HepG2 (cell line): ENCODE measurements at regions not wholly inside any gene's neighbourhood (a gene's known extent, or its start where the extent isn't known, plus 50 kb on each side); places are given as distances from the start of the nearest gene placed in this dataset.

Experiments
- ATAC-seq: fragments of 200-7000 bp; cut with Tn5 transposase; 3 replicates; pipeline ENCODE4 v1.9.1; 2020; ENCODE audit warnings: mild to moderate bottlenecking, moderate library complexity
- BruUV-seq: library from RNA; stranded (reverse); fragments of 400-500 nt; replicated peaks from 2 replicates; lab custom pipeline; 2021; lab: Mats Ljungman, UMichigan
- CTCF ChIA-PET: fragments of 300-600 bp; formaldehyde crosslinking; extraction: SDS; loops from one replicate; lab custom pipeline; 2021; ENCODE audit warnings: low total read pairs, inconsistent platforms, low intra/inter-chr PET ratio; lab: Yijun Ruan, JAX
- POLR2A ChIA-PET: fragments of 350-600 bp; sonication (Branson Sonifier 250); formaldehyde crosslinking; loops from one replicate; lab custom pipeline; 2020; ENCODE audit warnings: antibody characterized with exemption, inconsistent platforms; lab: Yijun Ruan, JAX
- DNase-seq: peaks from one replicate; pipeline ENCODE4 v3.0.0-alpha.2; 2015; ENCODE audit warnings: low spot score
- FAIRE-seq: peaks from 3 replicates; lab custom pipeline; 2011; peaks lifted over from hg19 to GRCh38; lab: Jason Lieb, UNC
- H2AFZ ChIP-seq: one replicate; pipeline ENCODE4 v1.6.1; 2011; ENCODE audit warnings: low read length, inconsistent platforms
- H3K27ac ChIP-seq: fragments of 300-600 bp; 3 replicates; pipeline ENCODE4 v1.8.0; 2011; ENCODE audit warnings: mixed run types, mild to moderate bottlenecking, mixed read lengths, low read length, inconsistent platforms; ENCODE audit not compliant: insufficient read depth; ENCODE audit errors: extremely low read length
- H3K27me3 ChIP-seq, 2 experiments: fragments of 200-600 bp in 1 of 2; 2 replicates in 1 of 2; 3 replicates in 1 of 2; pipeline versions ENCODE4 v1.6.0 to v1.8.0; 2011; ENCODE audit warnings: low read length in 2 of 2, mild to moderate bottlenecking in 2 of 2, moderate library complexity in 2 of 2, inconsistent platforms in 1 of 2; ENCODE audit not compliant: insufficient read depth in 2 of 2, control insufficient read depth in 1 of 2
- H3K36me3 ChIP-seq, 2 experiments: fragments of 200-600 bp in 1 of 2; replicated peaks in 1 of 2; 2 replicates in 1 of 2; 3 replicates in 1 of 2; pipeline versions ENCODE4 v1.5.1 to v1.8.0; 2011; ENCODE audit warnings: low read length in 2 of 2, inconsistent platforms in 1 of 2; ENCODE audit not compliant: insufficient read depth in 2 of 2, control insufficient read depth in 1 of 2
- H3K4me1 ChIP-seq: 2 replicates; pipeline ENCODE4 v1.5.1; 2012; ENCODE audit warnings: low read length, inconsistent platforms; ENCODE audit not compliant: insufficient read depth
- H3K4me2 ChIP-seq: 2 replicates; pipeline ENCODE4 v1.6.0; 2011; ENCODE audit warnings: low read depth, low read length, inconsistent platforms
- H3K4me3 ChIP-seq, 3 experiments: fragments of 200-600 bp in 1 of 3; sonication (generic), shearing (Covaris generic) in 1 of 3; replicated peaks in 1 of 3; 2 replicates each; pipeline ENCODE4 v1.5.1; 2011 to 2016; ENCODE audit warnings: low read length in 3 of 3, inconsistent platforms in 2 of 3, low read depth in 2 of 3, mild to moderate bottlenecking in 2 of 3, control low read depth in 1 of 3, mixed read lengths in 1 of 3; ENCODE audit not compliant: insufficient read depth in 1 of 3
- H3K79me2 ChIP-seq: one replicate; pipeline ENCODE4 v1.6.1; 2011; ENCODE audit warnings: low read length, inconsistent platforms; ENCODE audit not compliant: insufficient read depth
- H3K9ac ChIP-seq: 2 replicates; pipeline ENCODE4 v1.6.0; 2011; ENCODE audit warnings: mild to moderate bottlenecking, low read depth, low read length, inconsistent platforms; ENCODE audit not compliant: insufficient read depth
- H3K9me3 ChIP-seq: 2 replicates; pipeline ENCODE4 v1.5.1; 2012; ENCODE audit warnings: mild to moderate bottlenecking, low read length
- H4K20me1 ChIP-seq: 2 replicates; pipeline ENCODE4 v1.6.0; 2011; ENCODE audit warnings: inconsistent platforms, mild to moderate bottlenecking, low read length, moderate library complexity; ENCODE audit not compliant: insufficient read depth
- KDM4B ChIP-seq: sonication (generic); formaldehyde crosslinking; IDR thresholded peaks from 2 replicates; pipeline ENCODE4 v1.4.0; 2020; ENCODE audit warnings: missing genetic modification reagents
- NCOA5 ChIP-seq: sonication (generic); formaldehyde crosslinking; IDR thresholded peaks from 2 replicates; pipeline ENCODE4 v1.4.0; 2020; ENCODE audit warnings: missing genetic modification reagents
- NFATC3 ChIP-seq: sonication (generic); formaldehyde crosslinking; IDR thresholded peaks from 2 replicates; pipeline ENCODE4 v1.5.1; 2020; ENCODE audit warnings: mild to moderate bottlenecking, missing genetic modification reagents
- U2AF2 ChIP-seq: fragments of 200-400 bp; formaldehyde crosslinking; IDR thresholded peaks from 2 replicates; pipeline ENCODE4 v1.6.1; 2017; ENCODE audit warnings: low read depth, mild to moderate bottlenecking, low read length
- ZNF317 ChIP-seq: sonication (generic); formaldehyde crosslinking; IDR thresholded peaks from 2 replicates; pipeline ENCODE4 v1.5.0; 2020; ENCODE audit warnings: mild to moderate bottlenecking, missing genetic modification reagents
- ZNF335 ChIP-seq: sonication (generic); formaldehyde crosslinking; IDR thresholded peaks from 2 replicates; pipeline ENCODE4 v1.4.0; 2020; ENCODE audit warnings: missing genetic modification reagents
- ZNF441 ChIP-seq: sonication (generic); formaldehyde crosslinking; IDR thresholded peaks from 2 replicates; pipeline ENCODE4 v1.7.0; 2021; ENCODE audit warnings: missing genetic modification reagents, borderline replicate concordance
- ZNF598 ChIP-seq: sonication (generic); formaldehyde crosslinking; IDR thresholded peaks from 2 replicates; pipeline ENCODE4 v1.5.1; 2020; ENCODE audit warnings: mild to moderate bottlenecking, missing genetic modification reagents, borderline replicate concordance
- ZNF607 ChIP-seq: sonication (generic); formaldehyde crosslinking; IDR thresholded peaks from 2 replicates; pipeline ENCODE4 v1.5.1; 2020; ENCODE audit warnings: missing genetic modification reagents, mild to moderate bottlenecking, borderline replicate concordance
- ZNF777 ChIP-seq: sonication (generic); formaldehyde crosslinking; IDR thresholded peaks from 2 replicates; pipeline ENCODE4 v1.4.0; 2020; ENCODE audit warnings: missing genetic modification reagents
- ZSCAN22 ChIP-seq: sonication (generic); formaldehyde crosslinking; IDR thresholded peaks from 2 replicates; pipeline ENCODE4 v1.4.0; 2020; ENCODE audit warnings: mild to moderate bottlenecking, missing genetic modification reagents
- WGBS: methylation state at CpG from one replicate; pipeline ENCODE4 v1.1.6; 2017; ENCODE audit warnings: low lambda C conversion rate; 5-methylcytosine and 5-hydroxymethylcytosine counted together
- in situ Hi-C: cut with HindIII; loops from 2 replicates; pipeline ENCODE4 v1.10.0; 2017; ENCODE audit warnings: low pct_unique_long_range_greater_than_20kb; ENCODE audit not compliant: extremely low pct_ligation_motif_present
- intact Hi-C: fragments of 100-400 bp; cut with micrococcal nuclease; formaldehyde crosslinking; loops from one replicate; pipeline ENCODE4 v1.10.0; 2022; ENCODE audit not compliant: unreplicated experiment
- TF ChIP-seq, protein P1 (sequence below): IDR thresholded peaks from 2 replicates; pipeline ENCODE4 v1.6.1; 2016; ENCODE audit warnings: low read depth, control low read depth
- TF ChIP-seq, protein P2 (sequence below): sonication (generic); formaldehyde crosslinking; IDR thresholded peaks from 2 replicates; pipeline ENCODE4 v1.5.0; 2020; ENCODE audit warnings: missing genetic modification reagents

DNA sequence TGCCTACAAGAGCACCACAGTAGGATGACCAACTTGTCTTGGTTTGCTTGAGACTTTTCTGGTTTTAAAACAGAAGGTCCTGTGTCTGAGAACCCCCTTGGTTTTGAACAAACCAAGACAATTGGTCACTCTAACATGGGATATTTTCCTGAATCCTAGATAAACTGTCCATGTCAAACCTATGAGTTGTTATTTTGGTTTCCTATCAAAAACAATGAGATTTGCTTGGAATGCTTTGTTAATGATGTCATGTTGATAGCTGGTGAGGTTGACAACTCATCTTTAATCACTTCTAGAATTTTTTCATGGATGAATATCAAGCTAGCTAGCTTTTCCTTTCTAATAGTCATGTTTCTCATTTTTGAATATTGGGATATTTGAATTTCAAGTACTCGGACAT, 518.3 kb upstream of the ARX start:
- H3K4me3 ChIP-seq, result no peak overlapping the region
- POLR2A ChIA-PET, result no interaction called here
- DNase-seq (no peak), ATAC-seq (no peak), FAIRE-seq (no peak)
- TF ChIP-seq U2AF2, result no peak
- TF ChIP-seq ZNF598 (CRISPR knock-in tag), result no peak
- TF ChIP-seq, protein P1, sequence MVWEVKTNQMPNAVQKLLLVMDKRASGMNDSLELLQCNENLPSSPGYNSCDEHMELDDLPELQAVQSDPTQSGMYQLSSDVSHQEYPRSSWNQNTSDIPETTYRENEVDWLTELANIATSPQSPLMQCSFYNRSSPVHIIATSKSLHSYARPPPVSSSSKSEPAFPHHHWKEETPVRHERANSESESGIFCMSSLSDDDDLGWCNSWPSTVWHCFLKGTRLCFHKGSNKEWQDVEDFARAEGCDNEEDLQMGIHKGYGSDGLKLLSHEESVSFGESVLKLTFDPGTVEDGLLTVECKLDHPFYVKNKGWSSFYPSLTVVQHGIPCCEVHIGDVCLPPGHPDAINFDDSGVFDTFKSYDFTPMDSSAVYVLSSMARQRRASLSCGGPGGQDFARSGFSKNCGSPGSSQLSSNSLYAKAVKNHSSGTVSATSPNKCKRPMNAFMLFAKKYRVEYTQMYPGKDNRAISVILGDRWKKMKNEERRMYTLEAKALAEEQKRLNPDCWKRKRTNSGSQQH (CRISPR knock-in tag), result no peak
- no peak for TF ChIP-seq ZNF607 (CRISPR knock-in tag)
- TF ChIP-seq NFATC3 (CRISPR knock-in tag), result no peak
- TF ChIP-seq ZNF317 (CRISPR knock-in tag), result no peak
- no peak for TF ChIP-seq ZNF441 (CRISPR knock-in tag)
- no peak for TF ChIP-seq ZNF335 (CRISPR knock-in tag)
- TF ChIP-seq NCOA5 (CRISPR knock-in tag), result no peak
- no peak for TF ChIP-seq ZNF777
- TF ChIP-seq ZSCAN22 (CRISPR knock-in tag), result no peak
- TF ChIP-seq KDM4B (CRISPR knock-in tag), result no peak
- TF ChIP-seq, protein P2, sequence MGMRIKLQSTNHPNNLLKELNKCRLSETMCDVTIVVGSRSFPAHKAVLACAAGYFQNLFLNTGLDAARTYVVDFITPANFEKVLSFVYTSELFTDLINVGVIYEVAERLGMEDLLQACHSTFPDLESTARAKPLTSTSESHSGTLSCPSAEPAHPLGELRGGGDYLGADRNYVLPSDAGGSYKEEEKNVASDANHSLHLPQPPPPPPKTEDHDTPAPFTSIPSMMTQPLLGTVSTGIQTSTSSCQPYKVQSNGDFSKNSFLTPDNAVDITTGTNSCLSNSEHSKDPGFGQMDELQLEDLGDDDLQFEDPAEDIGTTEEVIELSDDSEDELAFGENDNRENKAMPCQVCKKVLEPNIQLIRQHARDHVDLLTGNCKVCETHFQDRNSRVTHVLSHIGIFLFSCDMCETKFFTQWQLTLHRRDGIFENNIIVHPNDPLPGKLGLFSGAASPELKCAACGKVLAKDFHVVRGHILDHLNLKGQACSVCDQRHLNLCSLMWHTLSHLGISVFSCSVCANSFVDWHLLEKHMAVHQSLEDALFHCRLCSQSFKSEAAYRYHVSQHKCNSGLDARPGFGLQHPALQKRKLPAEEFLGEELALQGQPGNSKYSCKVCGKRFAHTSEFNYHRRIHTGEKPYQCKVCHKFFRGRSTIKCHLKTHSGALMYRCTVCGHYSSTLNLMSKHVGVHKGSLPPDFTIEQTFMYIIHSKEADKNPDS (CRISPR knock-in tag), result no peak
- H3K27me3 ChIP-seq, result no peaks in the 10 kb centered on the region
- intact Hi-C loops (no loop called here), in situ Hi-C loops (no loop called here)
- WGBS, result no CpG with 5 or more reads among the region's 1 CpG
- no peak overlapping the region for H3K9ac ChIP-seq
- no peaks in the 10 kb centered on the region for H4K20me1 ChIP-seq
- BruUV-seq, result no TSS peak
- peaks cover 13% of the 10 kb centered on the region; the same call in 1 of the 2 replicates for H3K4me1 ChIP-seq
- no peak overlapping the region for H3K27ac ChIP-seq
- no peak overlapping the region for H2AFZ ChIP-seq
- no peaks in the 10 kb centered on the region for H3K36me3 ChIP-seq
- no peaks in the 10 kb centered on the region for H3K9me3 ChIP-seq
- no peaks in the 10 kb centered on the region for H3K79me2 ChIP-seq
- CTCF ChIA-PET, result no interaction called here
- H3K4me2 ChIP-seq, result no peak overlapping the region
